H1 (cell line): ENCODE measurements at regions not wholly inside any gene's neighbourhood (a gene's known extent, or its start where the extent isn't known, plus 50 kb on each side); places are given as distances from the start of the nearest gene placed in this dataset.

ENCODE experiments used
- BRCA1 ChIP-seq: IDR thresholded peaks from 2 replicates; pipeline ENCODE4 v1.6.1; 2012; ENCODE audit warnings: low read depth, low read length, improper control_type of control experiment
- CHD2 ChIP-seq: IDR thresholded peaks from 2 replicates; pipeline ENCODE4 v1.6.1; 2012; ENCODE audit warnings: low read length, improper control_type of control experiment
- CTCF ChIP-seq, 3 experiments: IDR thresholded peaks; 1 replicate in 2 of 3; 2 replicates in 1 of 3; pipeline versions ENCODE4 v1.5.1 to v1.6.1; 2011; ENCODE audit warnings: low read length in 3 of 3, mild to moderate bottlenecking in 3 of 3, inconsistent platforms in 2 of 3, low read depth in 1 of 3, moderate library complexity in 1 of 3; ENCODE audit not compliant: insufficient read depth in 1 of 3; ENCODE audit errors: control extremely low read depth in 1 of 3
- EZH2 ChIP-seq: fragments of 200-600 bp; sonication (generic); IDR thresholded peaks from 2 replicates; pipeline ENCODE4 v1.7.1; 2012; ENCODE audit warnings: low read depth, mild to moderate bottlenecking, moderate library complexity, low read length, inconsistent platforms; ENCODE audit not compliant: severe bottlenecking
- FOSL1 ChIP-seq: IDR thresholded peaks from 2 replicates; pipeline ENCODE4 v1.6.1; 2011; ENCODE audit warnings: mild to moderate bottlenecking, low read depth, low read length, moderate library complexity; ENCODE audit not compliant: insufficient read depth
- GABPA ChIP-seq: IDR thresholded peaks from 2 replicates; pipeline ENCODE4 v1.6.1; 2011; ENCODE audit warnings: mild to moderate bottlenecking, low read length, moderate library complexity, borderline replicate concordance; ENCODE audit not compliant: insufficient read depth
- JUND ChIP-seq: IDR thresholded peaks from 2 replicates; pipeline ENCODE4 v1.6.1; 2011; ENCODE audit warnings: mild to moderate bottlenecking, improper control_type of control experiment, low read length
- PHF8 ChIP-seq: fragments of 200-600 bp; sonication (generic); conservative IDR thresholded peaks from 2 replicates; pipeline ENCODE4 v1.7.1; 2012; ENCODE audit warnings: low read depth, mild to moderate bottlenecking, inconsistent platforms, low read length, moderate library complexity
- POLR2A ChIP-seq, 2 experiments: IDR thresholded peaks; 1 replicate in 1 of 2; 2 replicates in 1 of 2; pipeline ENCODE4 v1.6.1; 2011; ENCODE audit warnings: low read depth in 2 of 2, low read length in 2 of 2, mild to moderate bottlenecking in 2 of 2; ENCODE audit errors: control extremely low read depth in 1 of 2
- SIN3A ChIP-seq, 2 experiments: IDR thresholded peaks in 1 of 2; conservative IDR thresholded peaks in 1 of 2; 2 replicates each; pipeline ENCODE4 v1.6.1; 2011 to 2012; ENCODE audit warnings: low read length in 2 of 2, improper control_type of control experiment in 1 of 2, low read depth in 1 of 2, mild to moderate bottlenecking in 1 of 2
- SP2 ChIP-seq: IDR thresholded peaks from 2 replicates; pipeline ENCODE4 v1.6.1; 2012; ENCODE audit warnings: mild to moderate bottlenecking, low read length, inconsistent platforms
- TCF12 ChIP-seq: IDR thresholded peaks from 2 replicates; pipeline ENCODE4 v1.6.1; 2011; ENCODE audit warnings: low read depth, mild to moderate bottlenecking, low read length
- TF ChIP-seq, protein P1 (sequence below): IDR thresholded peaks from 2 replicates; pipeline ENCODE4 v1.6.1; 2012; ENCODE audit warnings: inconsistent platforms

DNA sequence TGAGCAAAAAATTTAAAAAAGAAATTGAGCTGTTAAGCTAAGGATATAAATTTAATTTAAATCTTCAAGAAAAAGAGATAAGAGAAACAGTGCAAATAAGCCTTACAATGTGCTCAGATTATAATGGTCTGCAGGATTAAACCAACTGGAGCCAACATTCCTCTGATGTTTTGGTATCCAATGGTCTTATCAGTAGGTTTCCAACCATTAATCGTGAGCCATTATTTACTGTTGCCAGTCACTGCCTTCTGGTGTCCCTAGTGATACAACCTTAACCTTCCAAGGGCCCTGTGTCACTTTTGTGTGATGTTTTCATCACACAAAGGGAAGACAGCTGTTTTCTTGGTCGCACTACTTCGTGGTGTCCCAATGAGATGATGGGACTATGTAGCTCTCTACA lies 134.5 kb upstream of the CTAGE1 start:
- TF ChIP-seq JUND (no peak), SIN3A (conservative IDR thresholded peaks at IDR 0.05 in 1 of 2, IDR thresholded peaks at IDR 0.05 in 1 of 2; ENCODE audit: low read depth in 1 of 2, low read length in 2 of 2) (no peak), CTCF (IDR thresholded peaks at IDR 0.05; ENCODE audit: control extremely low read depth in 1 of 3, insufficient read depth in 1 of 3, low read depth in 1 of 3, low read length in 3 of 3) (no peak), SP2 (no peak), POLR2A (IDR thresholded peaks at IDR 0.05; ENCODE audit: control extremely low read depth in 1 of 2, low read depth in 2 of 2, low read length in 2 of 2) (no peak), BRCA1 (no peak), TCF12 (no peak), PHF8 (no peak), GABPA (no peak), EZH2 (no peak), FOSL1 (no peak), CHD2 (no peak)
- TF ChIP-seq, protein P1, sequence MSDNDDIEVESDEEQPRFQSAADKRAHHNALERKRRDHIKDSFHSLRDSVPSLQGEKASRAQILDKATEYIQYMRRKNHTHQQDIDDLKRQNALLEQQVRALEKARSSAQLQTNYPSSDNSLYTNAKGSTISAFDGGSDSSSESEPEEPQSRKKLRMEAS, result no peak
